Hepatocyte (in vitro differentiated cells): ENCODE measurements at regions not wholly inside any gene's neighbourhood (a gene's known extent, or its start where the extent isn't known, plus 50 kb on each side); places are given as distances from the start of the nearest gene placed in this dataset.

Experiments used
- DNase-seq: peaks from one replicate; pipeline ENCODE4 v3.0.0-alpha.2; 2016; ENCODE audit warnings: low spot score
- H2AFZ ChIP-seq: fragments of 200-600 bp; sonication (generic); 2 replicates; pipeline ENCODE4 v1.6.0; 2016; ENCODE audit warnings: antibody characterized with exemption, mild to moderate bottlenecking
- H3K27ac ChIP-seq: fragments of 200-600 bp; sonication (generic); 2 replicates; pipeline ENCODE4 v1.5.1; 2016; ENCODE audit warnings: mild to moderate bottlenecking
- H3K27me3 ChIP-seq: fragments of 200-600 bp; sonication (generic); 2 replicates; pipeline ENCODE4 v1.6.1; 2016
- H3K36me3 ChIP-seq: fragments of 200-600 bp; sonication (generic); replicated peaks from 2 replicates; pipeline ENCODE4 v1.5.1; 2016; ENCODE audit warnings: low read depth; ENCODE audit not compliant: insufficient read depth
- H3K4me1 ChIP-seq: fragments of 200-600 bp; sonication (generic); 2 replicates; pipeline ENCODE4 v1.5.1; 2016; ENCODE audit warnings: mild to moderate bottlenecking, moderate library complexity; ENCODE audit not compliant: insufficient read depth
- H3K4me2 ChIP-seq: fragments of 200-600 bp; sonication (generic); 2 replicates; pipeline ENCODE4 v1.6.0; 2016
- H3K4me3 ChIP-seq: fragments of 200-600 bp; sonication (generic); 2 replicates; pipeline ENCODE4 v1.5.1; 2016; ENCODE audit warnings: mild to moderate bottlenecking
- H3K79me2 ChIP-seq: fragments of 200-600 bp; sonication (generic); 2 replicates; pipeline ENCODE4 v1.6.0; 2017; ENCODE audit warnings: mild to moderate bottlenecking
- H3K9me2 ChIP-seq: fragments of 200-600 bp; sonication (generic); replicated peaks from 2 replicates; pipeline ENCODE4 v1.6.0; 2017; ENCODE audit warnings: mild to moderate bottlenecking; ENCODE audit not compliant: insufficient read depth
- H3K9me3 ChIP-seq: fragments of 200-600 bp; sonication (generic); 2 replicates; pipeline ENCODE4 v1.5.1; 2016; ENCODE audit warnings: low read depth, mild to moderate bottlenecking
- H4K20me1 ChIP-seq: fragments of 200-600 bp; sonication (generic); 2 replicates; pipeline ENCODE4 v1.6.0; 2016; ENCODE audit warnings: mild to moderate bottlenecking; ENCODE audit not compliant: insufficient read depth, poor library complexity, severe bottlenecking
- CTCF ChIP-seq: fragments of 200-600 bp; sonication (generic); IDR thresholded peaks from 2 replicates; pipeline ENCODE4 v1.5.1; 2016; ENCODE audit warnings: antibody characterized with exemption, mild to moderate bottlenecking; ENCODE audit not compliant: poor library complexity
- EZH2 ChIP-seq: fragments of 200-600 bp; sonication (generic); IDR thresholded peaks from 2 replicates; pipeline ENCODE4 v1.6.1; 2016; ENCODE audit warnings: antibody characterized with exemption, mild to moderate bottlenecking, borderline replicate concordance
- EZH2phosphoT487 ChIP-seq: fragments of 200-600 bp; sonication (generic); IDR thresholded peaks from one replicate; pipeline ENCODE4 v1.6.1; 2018; ENCODE audit warnings: antibody characterized with exemption, mild to moderate bottlenecking, low read depth, moderate library complexity; ENCODE audit not compliant: unreplicated experiment, severe bottlenecking
- WGBS: methylation state at CpG from one replicate; pipeline ENCODE4 v1.1.6; 2016; ENCODE audit warnings: low lambda C conversion rate; ENCODE audit errors: missing lambda C conversion rate; 5-methylcytosine and 5-hydroxymethylcytosine counted together

- 85% methylated on average over 17 of the region's 20 CpGs for WGBS
- Histone ChIP-seq H3K36me3 (no peaks in the 10 kb centered on the region), H4K20me1 (no peaks in the 10 kb centered on the region)
These were observed 77.5 kb upstream of the OLFM1 start for GRCh38 chr9:135009794-135010585.

GRCh38 chr9:135010586-135010860 lies 76.9 kb upstream of the OLFM1 start:
- H3K9me2 ChIP-seq: no peaks in the 10 kb centered on the region
- TF ChIP-seq EZH2phosphoT487: no peak
- TF ChIP-seq EZH2: no peak
- no peak for TF ChIP-seq CTCF
- H3K4me3 ChIP-seq: no peak overlapping the region
- DNase-seq: no peak
- H3K4me1 ChIP-seq: no peaks in the 10 kb centered on the region
- no peaks in the 10 kb centered on the region for H3K9me3 ChIP-seq
- H3K27me3 ChIP-seq: no peaks in the 10 kb centered on the region
- no peaks in the 10 kb centered on the region for H4K20me1 ChIP-seq
- H2AFZ ChIP-seq: no peak overlapping the region
- no peak overlapping the region for H3K27ac ChIP-seq
- H3K4me2 ChIP-seq: no peak overlapping the region
- H3K79me2 ChIP-seq: no peaks in the 10 kb centered on the region
- WGBS: 86% methylated on average over 3 of the region's 3 CpGs
- no peaks in the 10 kb centered on the region for H3K36me3 ChIP-seq

More at GRCh38 chr9:135009794-135010585, 77.5 kb upstream of the OLFM1 start:
- no peaks in the 10 kb centered on the region for H3K27me3 ChIP-seq
- no peaks in the 10 kb centered on the region for H3K79me2 ChIP-seq
- H3K9me2 ChIP-seq: no peaks in the 10 kb centered on the region
- H3K4me3 ChIP-seq: no peak overlapping the region
- H3K4me2 ChIP-seq: no peak overlapping the region
- no peaks in the 10 kb centered on the region for H3K4me1 ChIP-seq
- H2AFZ ChIP-seq: no peak overlapping the region
- H3K9me3 ChIP-seq: no peaks in the 10 kb centered on the region
- no peak for DNase-seq
- H3K27ac ChIP-seq: no peak overlapping the region
- no peak for TF ChIP-seq EZH2phosphoT487
- no peak for TF ChIP-seq CTCF
- no peak for TF ChIP-seq EZH2

GRCh38 chr9:135010921-135011320 lies 76.5 kb upstream of the OLFM1 start:
- Histone ChIP-seq H3K4me2 (no peak overlapping the region), H4K20me1 (no peaks in the 10 kb centered on the region), H3K27me3 (no peaks in the 10 kb centered on the region), H3K27ac (no peak overlapping the region), H3K9me2 (no peaks in the 10 kb centered on the region), H3K79me2 (no peaks in the 10 kb centered on the region), H3K9me3 (no peaks in the 10 kb centered on the region), H3K36me3 (no peaks in the 10 kb centered on the region), H3K4me1 (no peaks in the 10 kb centered on the region), H3K4me3 (no peak overlapping the region), H2AFZ (no peak overlapping the region)
- 88% methylated on average over 8 of the region's 8 CpGs for WGBS
- no peak for DNase-seq
- TF ChIP-seq EZH2: no peak
- no peak for TF ChIP-seq CTCF
- TF ChIP-seq EZH2phosphoT487: no peak
